H9 (cell line): ENCODE measurements at regions not wholly inside any gene's neighbourhood (a gene's known extent, or its start where the extent isn't known, plus 50 kb on each side); places are given as distances from the start of the nearest gene placed in this dataset.

Experiments
- DNase-seq: peaks from one replicate; pipeline ENCODE4 v3.0.0-alpha.2; 2017
- H2AFZ ChIP-seq: one replicate; pipeline ENCODE4 v1.6.1; 2013; ENCODE audit warnings: mild to moderate bottlenecking, low read length, control low read depth, moderate library complexity
- H2AK5ac ChIP-seq: 2 replicates; pipeline ENCODE4 v1.6.1; 2013; ENCODE audit warnings: low read length, control low read depth, mixed read lengths; ENCODE audit not compliant: insufficient read length
- H2BK120ac ChIP-seq: one replicate; pipeline ENCODE4 v1.6.1; 2013; ENCODE audit warnings: low read depth, mild to moderate bottlenecking, low read length, control low read depth, inconsistent platforms; ENCODE audit not compliant: poor library complexity, severe bottlenecking
- H2BK12ac ChIP-seq: 2 replicates; pipeline ENCODE4 v1.6.1; 2013; ENCODE audit warnings: low read length, control low read depth, mixed read lengths, low read depth; ENCODE audit not compliant: insufficient read length
- H2BK15ac ChIP-seq: 2 replicates; pipeline ENCODE4 v1.6.1; 2013; ENCODE audit warnings: low read depth, low read length, control low read depth
- H2BK20ac ChIP-seq: one replicate; pipeline ENCODE4 v1.6.1; 2013; ENCODE audit warnings: low read depth, mild to moderate bottlenecking, low read length, control low read depth, inconsistent platforms; ENCODE audit not compliant: poor library complexity, severe bottlenecking
- H2BK5ac ChIP-seq: 2 replicates; pipeline ENCODE4 v1.6.1; 2013; ENCODE audit warnings: low read length, control low read depth, mixed read lengths; ENCODE audit not compliant: insufficient read length
- H3K14ac ChIP-seq: 2 replicates; pipeline ENCODE4 v1.6.1; 2013; ENCODE audit warnings: low read length, control low read depth; ENCODE audit not compliant: insufficient read depth
- H3K18ac ChIP-seq: 2 replicates; pipeline ENCODE4 v1.6.1; 2013; ENCODE audit warnings: low read depth, mild to moderate bottlenecking, mixed read lengths, low read length, control low read depth; ENCODE audit not compliant: insufficient read length
- H3K23ac ChIP-seq: 2 replicates; pipeline ENCODE4 v1.6.1; 2013; ENCODE audit warnings: low read length, control low read depth, mixed read lengths, low read depth; ENCODE audit not compliant: insufficient read length
- H3K23me2 ChIP-seq: 2 replicates; pipeline ENCODE4 v1.6.1; 2013; ENCODE audit warnings: low read depth, mild to moderate bottlenecking, mixed read lengths, low read length, control low read depth; ENCODE audit not compliant: insufficient read length, poor library complexity, severe bottlenecking
- H3K27ac ChIP-seq: 2 replicates; pipeline ENCODE4 v1.5.1; 2013; ENCODE audit warnings: low read length, control low read depth, mixed read lengths, low read depth; ENCODE audit not compliant: insufficient read length
- H3K27me3 ChIP-seq: 2 replicates; pipeline ENCODE4 v1.6.1; 2013; ENCODE audit warnings: low read length, control low read depth, inconsistent platforms; ENCODE audit not compliant: insufficient read depth
- H3K4ac ChIP-seq: 2 replicates; pipeline ENCODE4 v1.6.1; 2013; ENCODE audit warnings: low read depth, mild to moderate bottlenecking, control low read depth, inconsistent platforms, low read length, moderate library complexity
- H3K4me1 ChIP-seq: 2 replicates; pipeline ENCODE4 v1.6.1; 2013; ENCODE audit warnings: low read length, control low read depth, inconsistent platforms; ENCODE audit not compliant: insufficient read depth
- H3K4me2 ChIP-seq: 2 replicates; pipeline ENCODE4 v1.6.1; 2013; ENCODE audit warnings: low read length, control low read depth, mixed read lengths; ENCODE audit not compliant: insufficient read length, insufficient read depth
- H3K56ac ChIP-seq: 2 replicates; pipeline ENCODE4 v1.6.1; 2013; ENCODE audit warnings: low read depth, mild to moderate bottlenecking, mixed read lengths, low read length, control low read depth; ENCODE audit not compliant: insufficient read length
- H3K79me1 ChIP-seq: 2 replicates; pipeline ENCODE4 v1.6.1; 2013; ENCODE audit warnings: low read depth, mild to moderate bottlenecking, moderate library complexity, low read length, control low read depth, inconsistent platforms; ENCODE audit not compliant: insufficient read depth, poor library complexity, severe bottlenecking
- H3K79me2 ChIP-seq: 2 replicates; pipeline ENCODE4 v1.6.1; 2013; ENCODE audit warnings: low read length, control low read depth, inconsistent platforms; ENCODE audit not compliant: insufficient read depth
- H3K9ac ChIP-seq: 2 replicates; pipeline ENCODE4 v1.6.1; 2013; ENCODE audit warnings: low read length, control low read depth, mixed read lengths; ENCODE audit not compliant: insufficient read length; ENCODE audit errors: extremely low read depth
- H3K9me3 ChIP-seq: one replicate; pipeline ENCODE4 v1.6.1; 2013; ENCODE audit warnings: low read depth, low read length, inconsistent platforms; ENCODE audit not compliant: control insufficient read depth
- H3T11ph ChIP-seq: one replicate; pipeline ENCODE4 v1.6.1; 2013; ENCODE audit warnings: mild to moderate bottlenecking, low read length, control low read depth, inconsistent platforms
- H4K20me1 ChIP-seq: one replicate; pipeline ENCODE4 v1.6.1; 2013; ENCODE audit not compliant: control insufficient read depth, insufficient read length, insufficient read depth
- H4K5ac ChIP-seq: 2 replicates; pipeline ENCODE4 v1.6.1; 2013; ENCODE audit warnings: low read depth, mild to moderate bottlenecking, mixed read lengths, low read length, control low read depth; ENCODE audit not compliant: insufficient read length
- H4K8ac ChIP-seq: replicated peaks from 2 replicates; pipeline ENCODE4 v1.6.1; 2013; ENCODE audit warnings: low read length, control low read depth, mixed read lengths, low read depth; ENCODE audit not compliant: insufficient read length
- H4K91ac ChIP-seq: 2 replicates; pipeline ENCODE4 v1.6.1; 2013; ENCODE audit warnings: low read depth, mild to moderate bottlenecking, moderate library complexity, mixed read lengths, low read length, control low read depth; ENCODE audit not compliant: insufficient read length
- H3K27ac Mint-ChIP-seq, 3 experiments: 2 replicates in 2 of 3; 3 replicates in 1 of 3; pipeline ENCODE4 v1.8.0; 2020 to 2021; ENCODE audit warnings: mixed read lengths in 3 of 3, mild to moderate bottlenecking in 1 of 3, moderate library complexity in 1 of 3
- H3K27me3 Mint-ChIP-seq: 2 replicates; pipeline ENCODE4 v1.8.0; 2021; ENCODE audit warnings: low read depth, mild to moderate bottlenecking, moderate library complexity, mixed read lengths
- H3K36me3 Mint-ChIP-seq, 3 experiments: 2 replicates in 2 of 3; 3 replicates in 1 of 3; pipeline ENCODE4 v1.8.0; 2020 to 2021; ENCODE audit warnings: low read depth in 3 of 3, mixed read lengths in 3 of 3; ENCODE audit not compliant: insufficient read depth in 1 of 3
- H3K4me1 Mint-ChIP-seq, 2 experiments: 2 replicates each; pipeline ENCODE4 v1.8.0; 2020; ENCODE audit warnings: mixed read lengths in 2 of 2
- H3K4me3 Mint-ChIP-seq, 2 experiments: 2 replicates in 1 of 2; 3 replicates in 1 of 2; pipeline ENCODE4 v1.8.0; 2020 to 2021; ENCODE audit warnings: mild to moderate bottlenecking in 2 of 2, mixed read lengths in 2 of 2, moderate library complexity in 1 of 2
- H3K9me3 Mint-ChIP-seq, 2 experiments: 2 replicates in 1 of 2; 3 replicates in 1 of 2; pipeline ENCODE4 v1.8.0; 2020; ENCODE audit warnings: mild to moderate bottlenecking in 2 of 2, mixed read lengths in 2 of 2, moderate library complexity in 1 of 2
- TF ChIP-seq, protein P1 (sequence below): fragments of 200-600 bp; sonication (generic); conservative IDR thresholded peaks from 3 replicates; pipeline ENCODE4 v1.8.0; 2021; ENCODE audit warnings: antibody characterized with exemption, mild to moderate bottlenecking

DNA sequence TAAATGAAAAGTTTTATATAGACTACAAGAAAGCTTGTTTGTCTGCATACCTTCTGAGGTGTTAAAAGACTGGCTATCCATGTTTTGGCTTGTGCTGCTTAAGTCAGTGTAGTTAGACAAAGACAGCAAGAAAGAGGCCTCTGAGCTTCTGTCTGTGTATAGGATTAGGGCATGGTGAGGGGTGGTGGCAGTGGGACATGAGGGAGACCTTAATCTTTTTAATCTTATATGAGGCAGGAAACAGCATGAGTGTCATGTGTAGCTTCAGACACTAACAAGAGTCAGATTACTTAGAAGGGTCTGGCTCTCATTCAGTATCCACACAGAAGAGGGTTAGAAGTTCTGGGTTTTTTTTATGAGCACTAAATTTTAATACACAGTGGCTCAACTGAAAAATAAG lies 213.3 kb downstream of the GABRG1 start:
- Histone ChIP-seq H3K9me3 (no peaks in the 10 kb centered on the region), H4K20me1 (no peaks in the 10 kb centered on the region), H2AK5ac (no peak overlapping the region), H3K14ac (no peak overlapping the region), H3K18ac (no peak overlapping the region), H4K91ac (no peak overlapping the region), H2BK120ac (no peak overlapping the region), H3K4ac (no peak overlapping the region), H2BK20ac (no peak overlapping the region), H3K79me2 (no peaks in the 10 kb centered on the region), H3K79me1 (no peaks in the 10 kb centered on the region), H2AFZ (no peak overlapping the region), H3K23ac (no peak overlapping the region), H2BK12ac (no peak overlapping the region), H2BK15ac (no peak overlapping the region), H4K5ac (no peak overlapping the region), H3T11ph (no peak overlapping the region), H3K4me1 (no peaks in the 10 kb centered on the region), H3K27ac (no peak overlapping the region), H3K56ac (no peak overlapping the region), H3K27me3 (no peaks in the 10 kb centered on the region), H3K9ac (no peak overlapping the region), H4K8ac (no peak overlapping the region), H2BK5ac (no peak overlapping the region), H3K23me2 (no peaks in the 10 kb centered on the region), H3K4me2 (no peak overlapping the region)
- peaks cover 3% of the 10 kb centered on the region in 2 experiments; a peak in 2 of 5 replicates for H3K9me3 Mint-ChIP-seq
- no peak for DNase-seq
- no peaks in the 10 kb centered on the region for H3K27me3 Mint-ChIP-seq
- H3K36me3 Mint-ChIP-seq = no peaks in the 10 kb centered on the region
- H3K4me3 Mint-ChIP-seq = no peak overlapping the region
- TF ChIP-seq, protein P1, sequence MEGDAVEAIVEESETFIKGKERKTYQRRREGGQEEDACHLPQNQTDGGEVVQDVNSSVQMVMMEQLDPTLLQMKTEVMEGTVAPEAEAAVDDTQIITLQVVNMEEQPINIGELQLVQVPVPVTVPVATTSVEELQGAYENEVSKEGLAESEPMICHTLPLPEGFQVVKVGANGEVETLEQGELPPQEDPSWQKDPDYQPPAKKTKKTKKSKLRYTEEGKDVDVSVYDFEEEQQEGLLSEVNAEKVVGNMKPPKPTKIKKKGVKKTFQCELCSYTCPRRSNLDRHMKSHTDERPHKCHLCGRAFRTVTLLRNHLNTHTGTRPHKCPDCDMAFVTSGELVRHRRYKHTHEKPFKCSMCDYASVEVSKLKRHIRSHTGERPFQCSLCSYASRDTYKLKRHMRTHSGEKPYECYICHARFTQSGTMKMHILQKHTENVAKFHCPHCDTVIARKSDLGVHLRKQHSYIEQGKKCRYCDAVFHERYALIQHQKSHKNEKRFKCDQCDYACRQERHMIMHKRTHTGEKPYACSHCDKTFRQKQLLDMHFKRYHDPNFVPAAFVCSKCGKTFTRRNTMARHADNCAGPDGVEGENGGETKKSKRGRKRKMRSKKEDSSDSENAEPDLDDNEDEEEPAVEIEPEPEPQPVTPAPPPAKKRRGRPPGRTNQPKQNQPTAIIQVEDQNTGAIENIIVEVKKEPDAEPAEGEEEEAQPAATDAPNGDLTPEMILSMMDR = no peak
- no peak overlapping the region; a peak in 1 of 7 replicates for H3K27ac Mint-ChIP-seq
- peaks cover 3 to 6% of the 10 kb centered on the region in 2 experiments; a peak in 3 of 4 replicates for H3K4me1 Mint-ChIP-seq
